Activated naive CD4-positive, alpha-beta T cell treated with anti-CD3 and anti-CD28 coated beads, Interleukin-2, amount 50 U/mL, for 24 hours (primary cell): ENCODE measurements at regions not wholly inside any gene's neighbourhood (a gene's known extent, or its start where the extent isn't known, plus 50 kb on each side); places are given as distances from the start of the nearest gene placed in this dataset.
"Not testable (repeated sequence)": the region's sequence is repeated elsewhere in the genome, so short reads cannot be mapped to it uniquely, and the experiment has no call there.

Experiments
- H3K27ac Mint-ChIP-seq: one replicate; pipeline ENCODE4 v1.8.0; 2021; ENCODE audit warnings: mild to moderate bottlenecking, mixed read lengths
- H3K27me3 Mint-ChIP-seq: one replicate; pipeline ENCODE4 v1.8.0; 2021; ENCODE audit warnings: mixed read lengths
- H3K36me3 Mint-ChIP-seq: one replicate; pipeline ENCODE4 v1.8.0; 2021; ENCODE audit warnings: mixed read lengths
- H3K4me1 Mint-ChIP-seq: one replicate; pipeline ENCODE4 v1.8.0; 2021; ENCODE audit warnings: mixed read lengths
- H3K4me3 Mint-ChIP-seq: one replicate; pipeline ENCODE4 v1.8.0; 2021; ENCODE audit warnings: mild to moderate bottlenecking, mixed read lengths
- H3K9me3 Mint-ChIP-seq: one replicate; pipeline ENCODE4 v1.8.0; 2021; ENCODE audit warnings: mixed read lengths

DNA sequence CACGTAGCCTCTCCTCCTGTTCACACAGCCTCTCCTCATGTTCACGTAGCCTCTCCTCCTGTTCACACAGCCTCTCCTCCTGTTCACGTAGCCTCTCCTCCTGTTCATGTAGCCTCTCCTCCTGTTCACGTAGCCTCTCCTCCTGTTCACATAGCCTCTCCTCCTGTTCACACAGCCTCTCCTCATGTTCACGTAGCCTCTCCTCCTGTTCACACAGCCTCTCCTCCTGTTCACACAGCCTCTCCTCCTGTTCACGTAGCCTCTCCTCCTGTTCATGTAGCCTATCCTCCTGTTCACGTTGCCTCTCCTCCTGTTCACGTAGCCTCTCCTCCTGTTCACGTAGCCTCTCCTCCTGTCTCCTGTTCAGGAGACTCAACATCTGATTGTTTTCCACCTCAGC is 88.5 kb upstream of the ZSCAN2 start:
- not testable (repeated sequence) for H3K27ac Mint-ChIP-seq, H3K9me3 Mint-ChIP-seq, H3K27me3 Mint-ChIP-seq, H3K36me3 Mint-ChIP-seq, H3K4me3 Mint-ChIP-seq, H3K4me1 Mint-ChIP-seq

DNA sequence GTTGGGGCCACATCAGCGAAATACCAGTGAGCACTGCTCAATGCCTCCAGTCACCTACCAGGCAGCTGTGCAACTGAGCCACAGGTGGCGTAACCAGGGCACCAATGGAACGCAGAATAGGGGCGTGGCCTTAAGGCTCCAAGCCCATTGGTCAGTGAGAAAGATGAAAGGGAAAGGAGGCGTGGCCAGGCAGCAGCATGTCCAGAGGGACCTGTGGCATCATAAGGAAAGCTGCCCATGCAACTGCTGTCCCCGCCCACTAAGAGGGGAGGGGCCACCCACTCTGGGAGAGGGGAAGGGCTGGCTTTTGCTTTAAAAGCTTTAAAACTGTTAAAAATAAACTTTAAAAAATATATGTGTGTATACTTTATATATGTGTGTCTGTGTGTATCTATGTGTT is 84.0 kb upstream of the ZSCAN2 start:
- not testable (repeated sequence) for H3K9me3 Mint-ChIP-seq, H3K27ac Mint-ChIP-seq, H3K4me3 Mint-ChIP-seq, H3K36me3 Mint-ChIP-seq, H3K27me3 Mint-ChIP-seq, H3K4me1 Mint-ChIP-seq

DNA sequence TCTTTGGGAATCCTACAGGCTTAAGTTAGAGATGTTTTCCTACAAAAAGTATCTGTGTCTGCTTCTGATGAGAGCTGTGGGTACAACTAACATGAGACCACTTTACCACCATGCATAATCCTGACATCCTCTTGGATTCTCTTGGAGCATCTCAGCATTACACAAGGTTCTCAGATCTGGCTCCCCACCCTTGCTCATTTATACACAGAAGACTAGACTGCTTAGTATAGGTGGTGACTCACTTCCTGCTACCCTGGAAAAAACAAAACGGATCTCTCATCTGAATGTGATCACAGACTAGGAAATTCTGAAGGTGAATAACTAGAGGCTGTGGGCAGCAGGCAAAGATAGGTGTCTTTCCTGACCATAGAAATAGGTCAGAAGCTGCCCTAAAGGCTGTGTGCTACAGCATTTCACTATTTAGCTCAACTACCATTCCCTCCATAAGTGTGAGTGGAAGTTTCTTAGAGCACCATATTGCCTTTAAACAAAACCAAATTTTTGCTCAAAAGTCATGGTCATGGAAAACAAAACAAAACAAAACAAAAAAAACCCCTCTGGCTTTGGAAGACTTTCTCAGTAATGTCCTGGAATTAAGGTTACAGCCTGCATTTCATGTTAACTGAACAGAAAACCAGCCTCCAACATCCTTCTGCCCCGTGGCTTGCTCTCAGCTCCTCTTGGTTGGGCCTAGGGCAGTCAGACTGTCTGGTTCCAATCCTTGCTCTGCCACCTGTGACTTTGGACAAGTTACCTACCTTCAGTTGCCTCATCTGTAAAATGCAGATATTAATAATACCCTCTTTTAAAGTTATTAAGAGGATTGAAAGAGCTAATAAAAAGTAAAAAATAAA is 75.1 kb upstream of the ZSCAN2 start:
- not testable (repeated sequence) for H3K4me1 Mint-ChIP-seq, H3K36me3 Mint-ChIP-seq, H3K9me3 Mint-ChIP-seq, H3K27me3 Mint-ChIP-seq
- peak overlapping the region; percentile 89 for H3K27ac Mint-ChIP-seq
- peak overlapping the region; percentile 49 for H3K4me3 Mint-ChIP-seq

DNA sequence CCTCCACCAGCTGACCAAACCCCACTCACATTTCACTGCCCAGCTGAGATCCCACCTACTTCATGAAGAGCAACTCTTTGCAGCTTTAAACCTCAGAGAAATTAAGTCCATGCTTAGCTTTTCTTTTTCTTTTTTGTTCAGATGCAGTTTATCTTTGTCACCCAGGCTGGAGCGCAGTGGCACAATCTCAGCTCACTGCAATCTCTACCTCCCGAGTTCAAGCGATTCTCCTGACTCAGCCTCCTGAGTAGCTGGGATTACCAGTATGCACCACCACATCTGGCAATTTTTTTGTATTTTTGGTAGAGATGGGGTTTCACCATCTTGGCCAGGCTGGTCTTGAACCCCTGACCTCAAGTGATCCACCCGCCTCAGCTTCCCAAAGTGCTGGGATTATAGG is 70.1 kb upstream of the ZSCAN2 start:
- not testable (repeated sequence) for H3K4me3 Mint-ChIP-seq, H3K27me3 Mint-ChIP-seq, H3K27ac Mint-ChIP-seq, H3K36me3 Mint-ChIP-seq, H3K9me3 Mint-ChIP-seq
- peaks cover 21% of the 10 kb centered on the region for H3K4me1 Mint-ChIP-seq

DNA sequence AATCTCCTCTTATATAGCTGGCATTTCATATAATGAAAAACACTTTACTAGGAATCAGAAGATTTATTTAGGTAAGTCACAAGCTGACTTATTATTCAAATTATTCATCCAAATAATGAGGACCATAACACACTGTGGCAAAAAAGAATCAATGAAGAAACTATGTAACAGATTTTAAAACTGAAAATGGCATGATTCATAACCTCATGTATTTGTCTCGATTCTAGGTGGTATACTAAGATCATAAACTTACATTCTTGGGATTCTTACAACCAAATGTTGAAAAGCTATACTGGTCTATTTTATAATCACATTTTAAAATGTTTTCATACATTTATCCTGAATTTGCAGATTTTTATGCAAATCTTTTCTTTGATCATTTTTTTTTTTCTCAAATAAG is 69.6 kb upstream of the ZSCAN2 start:
- not testable (repeated sequence) for H3K27ac Mint-ChIP-seq, H3K36me3 Mint-ChIP-seq, H3K27me3 Mint-ChIP-seq, H3K4me3 Mint-ChIP-seq, H3K9me3 Mint-ChIP-seq
- peaks cover 18% of the 10 kb centered on the region for H3K4me1 Mint-ChIP-seq

DNA sequence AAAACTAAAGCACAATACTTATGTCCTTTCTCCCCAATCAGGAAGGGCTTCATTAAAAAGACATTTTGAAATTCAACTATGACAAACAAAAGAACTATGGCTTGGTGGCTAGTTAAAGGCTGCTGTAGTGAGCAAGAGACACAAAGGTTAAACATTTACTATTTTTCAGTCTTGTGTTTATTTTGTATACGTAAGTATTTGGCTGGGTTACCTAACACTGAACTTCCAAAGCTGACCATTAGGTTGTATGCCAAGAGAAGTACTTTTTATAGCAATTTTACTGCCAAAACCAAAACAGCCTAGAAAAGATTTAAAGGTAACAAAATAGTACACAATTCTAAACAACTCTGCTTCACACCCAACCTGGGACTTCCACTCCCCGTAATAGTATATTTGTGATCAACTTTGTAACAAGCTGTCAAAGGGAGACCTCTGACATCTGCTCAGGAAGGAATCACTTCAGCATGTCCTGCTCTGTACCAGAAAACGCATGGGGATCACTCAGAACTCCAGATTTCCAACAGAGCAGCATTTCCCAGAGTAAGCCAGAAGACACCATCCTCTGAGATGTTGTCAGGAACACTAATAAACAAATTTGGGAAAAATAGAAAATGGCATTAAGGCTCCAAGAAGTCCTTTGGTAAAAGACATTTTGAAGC is 69.0 kb upstream of the ZSCAN2 start:
- not testable (repeated sequence) for H3K36me3 Mint-ChIP-seq, H3K9me3 Mint-ChIP-seq, H3K4me3 Mint-ChIP-seq, H3K27ac Mint-ChIP-seq, H3K27me3 Mint-ChIP-seq
- peaks cover 14% of the 10 kb centered on the region for H3K4me1 Mint-ChIP-seq

DNA sequence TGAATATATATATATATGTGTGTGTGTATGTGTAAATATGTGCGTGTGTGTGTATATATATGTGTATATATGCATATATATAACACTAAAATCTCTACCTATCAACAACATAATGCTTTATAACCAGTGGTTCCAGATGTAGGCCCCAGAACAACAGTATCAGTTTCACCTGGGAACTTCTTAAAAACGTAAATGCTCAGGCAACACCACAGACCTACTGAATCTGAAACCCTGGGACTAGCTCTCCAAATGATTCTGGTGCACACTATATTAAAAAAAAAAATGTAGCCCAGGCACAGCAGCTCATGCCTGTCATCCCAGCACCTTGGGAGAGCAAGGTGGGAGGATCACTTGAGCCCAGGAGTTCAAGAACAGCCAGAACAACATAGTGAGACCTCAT is 67.1 kb upstream of the ZSCAN2 start:
- not testable (repeated sequence) for H3K9me3 Mint-ChIP-seq, H3K4me3 Mint-ChIP-seq, H3K27me3 Mint-ChIP-seq, H3K27ac Mint-ChIP-seq, H3K36me3 Mint-ChIP-seq
- H3K4me1 Mint-ChIP-seq: peaks cover 14% of the 10 kb centered on the region

DNA sequence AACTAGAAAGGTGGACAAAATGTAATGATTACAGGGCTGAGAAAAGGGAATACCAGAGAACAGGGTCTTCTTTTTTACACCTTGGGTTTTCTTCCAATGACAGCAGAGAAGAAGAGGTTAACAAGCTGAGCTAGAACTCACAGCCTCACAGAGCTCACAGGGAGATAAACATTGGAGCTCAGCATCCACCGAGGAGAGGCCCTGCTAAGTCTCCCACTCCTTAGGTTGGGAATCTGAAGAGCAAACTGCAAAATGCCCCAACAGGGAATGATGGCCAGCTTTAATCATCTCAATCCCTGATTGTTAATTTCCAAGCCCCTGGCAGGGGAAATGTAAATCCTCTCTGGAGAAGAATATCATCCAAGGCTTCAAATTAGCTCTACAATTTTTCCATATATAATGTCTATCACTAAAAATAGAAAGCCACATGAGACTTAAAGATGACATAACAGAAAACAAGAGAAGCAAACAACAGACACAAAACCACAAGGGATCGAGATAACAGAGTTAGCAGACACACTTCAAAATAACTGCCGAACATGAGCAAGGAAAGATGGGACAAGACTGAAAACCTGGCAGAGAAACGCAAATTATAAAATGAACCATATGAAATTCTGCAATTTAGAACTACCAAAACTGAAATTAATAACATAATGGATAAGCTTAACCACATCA is 66.1 kb upstream of the ZSCAN2 start:
- peaks cover 14% of the 10 kb centered on the region for H3K4me1 Mint-ChIP-seq
- not testable (repeated sequence) for H3K4me3 Mint-ChIP-seq, H3K9me3 Mint-ChIP-seq, H3K36me3 Mint-ChIP-seq, H3K27me3 Mint-ChIP-seq
- peak overlapping the region; percentile 24 for H3K27ac Mint-ChIP-seq

DNA sequence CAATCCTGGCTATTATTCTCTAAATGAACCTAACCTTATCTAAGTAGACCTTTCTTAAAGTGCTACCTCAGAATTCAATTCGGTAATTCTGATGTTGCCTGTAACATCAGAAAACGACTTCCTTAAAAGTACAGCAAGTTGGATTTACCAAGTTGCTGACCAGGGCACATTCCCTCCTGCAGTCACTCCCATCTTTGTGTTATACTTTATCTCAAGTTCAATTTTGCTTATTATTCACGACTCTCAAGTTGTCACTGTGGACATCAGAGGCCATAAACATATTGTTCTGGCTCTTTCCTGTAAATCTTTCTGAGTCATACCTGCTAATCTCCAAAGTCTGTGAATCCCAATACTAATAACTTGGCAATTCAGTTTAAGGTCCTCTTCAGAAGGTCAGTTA is 64.6 kb upstream of the ZSCAN2 start:
- not testable (repeated sequence) for H3K9me3 Mint-ChIP-seq, H3K27ac Mint-ChIP-seq, H3K27me3 Mint-ChIP-seq, H3K4me3 Mint-ChIP-seq, H3K36me3 Mint-ChIP-seq
- H3K4me1 Mint-ChIP-seq: peaks cover 14% of the 10 kb centered on the region

DNA sequence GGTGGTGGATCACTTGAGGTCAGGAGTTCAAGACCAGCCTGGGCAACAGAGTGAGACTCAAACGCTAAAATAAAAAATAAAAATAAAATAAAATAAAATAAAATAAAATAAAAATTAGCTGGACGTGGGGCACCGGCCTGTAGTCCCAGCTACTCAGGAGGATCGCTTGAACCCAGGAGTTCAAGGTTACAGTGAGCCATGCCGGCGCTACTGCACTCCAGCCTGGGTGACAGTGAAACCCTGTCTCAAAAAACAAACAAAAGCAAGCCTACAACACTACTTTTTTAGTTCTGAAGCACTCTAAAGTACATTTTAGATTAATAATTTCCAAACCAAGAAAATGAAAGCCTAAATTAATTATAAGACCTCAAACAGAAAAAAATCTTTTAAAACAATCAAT is 56.2 kb upstream of the ZSCAN2 start:
- not testable (repeated sequence) for H3K27ac Mint-ChIP-seq, H3K27me3 Mint-ChIP-seq, H3K9me3 Mint-ChIP-seq, H3K4me3 Mint-ChIP-seq, H3K36me3 Mint-ChIP-seq
- peaks cover 17% of the 10 kb centered on the region for H3K4me1 Mint-ChIP-seq

DNA sequence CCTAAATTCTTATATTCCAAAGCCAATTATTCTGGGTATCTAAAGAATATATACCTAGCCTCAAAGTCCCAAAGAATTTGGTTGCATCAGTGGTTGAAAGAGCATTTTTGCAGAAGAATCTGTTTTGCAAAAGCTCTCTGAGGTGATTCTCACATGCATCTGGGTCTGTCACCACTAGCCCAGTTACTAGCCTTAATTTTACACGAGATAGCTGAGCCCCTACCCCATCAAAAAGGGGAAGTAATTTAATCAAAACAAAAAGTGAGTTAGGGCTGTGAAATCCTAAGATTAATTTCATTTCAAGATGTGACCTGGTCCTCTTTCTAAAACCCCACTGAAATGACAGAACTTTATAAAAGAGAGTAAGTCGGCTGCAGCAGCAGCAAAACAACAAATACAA is 53.7 kb upstream of the ZSCAN2 start:
- H3K27ac Mint-ChIP-seq, H3K9me3 Mint-ChIP-seq, H3K36me3 Mint-ChIP-seq, H3K4me3 Mint-ChIP-seq, H3K27me3 Mint-ChIP-seq: not testable (repeated sequence)
- H3K4me1 Mint-ChIP-seq: peaks cover 17% of the 10 kb centered on the region

DNA sequence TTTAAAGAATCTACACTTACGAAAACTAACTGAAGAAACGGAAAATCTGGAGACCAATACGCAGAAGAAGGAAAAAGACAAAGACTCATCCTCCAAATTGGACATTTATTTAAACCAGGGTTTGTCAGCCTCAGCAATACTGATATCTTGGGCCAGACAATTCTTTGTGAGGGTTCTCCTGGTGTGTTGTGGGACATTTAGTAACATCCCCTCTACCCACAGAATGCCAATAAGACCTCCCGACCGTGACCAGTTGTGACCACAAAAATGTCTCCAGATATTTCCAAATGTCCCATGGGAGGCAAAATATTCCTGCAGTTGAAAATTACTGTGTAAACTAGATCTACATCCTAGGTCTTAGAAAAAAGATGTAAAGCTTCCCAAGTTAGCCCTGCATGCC is 50.3 kb upstream of the ZSCAN2 start:
- H3K36me3 Mint-ChIP-seq, H3K27ac Mint-ChIP-seq, H3K27me3 Mint-ChIP-seq, H3K4me3 Mint-ChIP-seq, H3K9me3 Mint-ChIP-seq: not testable (repeated sequence)
- peaks cover 17% of the 10 kb centered on the region for H3K4me1 Mint-ChIP-seq
